ENCODE measurements at regions not wholly inside any gene's neighbourhood (a gene's known extent, or its start where the extent isn't known, plus 50 kb on each side); places are given as distances from the start of the nearest gene placed in this dataset.

GRCh38 chr1:222109836-222110235 lies 367.9 kb upstream of the DUSP10 start:
- Histone ChIP-seq H3K9me3 (no peaks in the 10 kb centered on the region), H3K4me1 (ENCODE audit: control insufficient read depth in 1 of 2, insufficient read depth in 2 of 2, low read depth in 1 of 2, low read length in 1 of 2) (peaks cover 0 to 9% of the 10 kb centered on the region in 2 experiments; a peak in 2 of 4 replicates), H3K4me2 (no peak overlapping the region), H3K36me3 (replicated peaks in 1 of 2; ENCODE audit: control insufficient read depth in 1 of 2, insufficient read depth in 2 of 2, low read length in 1 of 2) (no peaks in the 10 kb centered on the region), H2AFZ (ENCODE audit: low read depth) (no peak overlapping the region), H4K20me1 (ENCODE audit: insufficient read depth) (no peaks in the 10 kb centered on the region), H3K27ac (ENCODE audit: low read depth in 2 of 2, low read length in 1 of 2) (no peak overlapping the region), H3K79me2 (ENCODE audit: insufficient read depth) (no peaks in the 10 kb centered on the region), H3F3A (replicated peaks; ENCODE audit: insufficient read depth) (no peaks in the 10 kb centered on the region), H3K9me2 (no peaks in the 10 kb centered on the region), H3K9ac (no peak overlapping the region), H3K4me3 (ENCODE audit: low read depth in 2 of 2, low read length in 1 of 2) (no peak overlapping the region), H3K27me3 (ENCODE audit: insufficient read depth) (no peaks in the 10 kb centered on the region; the same call in 1 of the 2 replicates)
- TF ChIP-seq RAD21 (IDR thresholded peaks at IDR 0.05; ENCODE audit: low read length) (no peak), EZH2phosphoT487 (IDR thresholded peaks at IDR 0.05; ENCODE audit: borderline replicate concordance, low read depth) (no peak), TEAD4 (IDR thresholded peaks at IDR 0.05; ENCODE audit: borderline replicate concordance, insufficient read depth) (no peak)
- CTCF ChIA-PET, result no interaction called here
- DNase-seq, result no peak
- POLR2A ChIA-PET, result no interaction called here
- 57% methylated on average over 4 of the region's 4 CpGs for WGBS (ENCODE audit: low lambda C conversion rate)

- WGBS (ENCODE audit: low lambda C conversion rate), result 55% methylated on average over 3 of the region's 4 CpGs
- TF ChIP-seq NFIC (IDR thresholded peaks at IDR 0.05; ENCODE audit: borderline replicate concordance) (no peak), FOSL2 (IDR thresholded peaks at IDR 0.05; ENCODE audit: borderline replicate concordance, low read depth) (no peak), CHD2 (IDR thresholded peaks at IDR 0.05; ENCODE audit: low read length, partially characterized antibody) (no peak), FOXJ3 (CRISPR knock-in tag; IDR thresholded peaks at IDR 0.05) (no peak), MEF2A (IDR thresholded peaks at IDR 0.05; ENCODE audit: borderline replicate concordance, low read depth) (no peak), GABPA (IDR thresholded peaks at IDR 0.05; ENCODE audit: low read depth) (no peak), JUND (IDR thresholded peaks at IDR 0.05) (no peak), CTCF (IDR thresholded peaks at IDR 0.05) (no peak), EZH2phosphoT487 (IDR thresholded peaks at IDR 0.05; ENCODE audit: borderline replicate concordance, low read depth) (no peak), RFX5 (IDR thresholded peaks at IDR 0.05; ENCODE audit: low read length) (no peak), USF2 (IDR thresholded peaks at IDR 0.05; ENCODE audit: borderline replicate concordance, low read depth, low read length) (no peak), USF1 (IDR thresholded peaks at IDR 0.05; ENCODE audit: borderline replicate concordance, low read depth) (no peak), ELF1 (IDR thresholded peaks at IDR 0.05) (no peak), RAD21 (IDR thresholded peaks at IDR 0.05; ENCODE audit: low read length) (no peak)
- H3K79me2 ChIP-seq (ENCODE audit: insufficient read depth), result no peaks in the 10 kb centered on the region
- H3K27ac ChIP-seq (ENCODE audit: low read depth in 2 of 2, low read length in 1 of 2), result no peak overlapping the region
- ChIA-PET CTCF (interaction anchor here (1.3 to 4.2 kb wide), 2 partner anchors 12 kb away, joined by 3 to 29 read pairs; no protein-coding TSS in a partner anchor), POLR2A (no interaction called here)
- H3K4me3 ChIP-seq (ENCODE audit: low read depth in 2 of 2, low read length in 1 of 2), result no peak overlapping the region
- no peaks in the 10 kb centered on the region for H3K36me3 ChIP-seq (replicated peaks in 1 of 2; ENCODE audit: control insufficient read depth in 1 of 2, insufficient read depth in 2 of 2, low read length in 1 of 2)
- no peak overlapping the region for H3K4me2 ChIP-seq
- H2AFZ ChIP-seq (ENCODE audit: low read depth), result no peak overlapping the region
- no peak overlapping the region for H3K9ac ChIP-seq
- H3K27me3 ChIP-seq (ENCODE audit: insufficient read depth), result no peaks in the 10 kb centered on the region; the same call in 1 of the 2 replicates
- no peaks in the 10 kb centered on the region for H4K20me1 ChIP-seq (ENCODE audit: insufficient read depth)
- no peaks in the 10 kb centered on the region for H3F3A ChIP-seq (replicated peaks; ENCODE audit: insufficient read depth)
- DNase-seq, result no peak
- H3K9me3 ChIP-seq, result no peaks in the 10 kb centered on the region
- H3K4me1 ChIP-seq (ENCODE audit: control insufficient read depth in 1 of 2, insufficient read depth in 2 of 2, low read depth in 1 of 2, low read length in 1 of 2), result peaks cover 0 to 9% of the 10 kb centered on the region in 2 experiments; a peak in 2 of 4 replicates
- no peaks in the 10 kb centered on the region for H3K9me2 ChIP-seq
Observed at GRCh38 chr1:222107975-222108374, 366.1 kb upstream of the DUSP10 start.
